A549 (cell line): ENCODE measurements at regions not wholly inside any gene's neighbourhood (a gene's known extent, or its start where the extent isn't known, plus 50 kb on each side); places are given as distances from the start of the nearest gene placed in this dataset.

Source experiments
- EHMT2 ChIP-seq: fragments of 200-600 bp; sonication (generic); IDR thresholded peaks from 2 replicates; pipeline ENCODE4 v1.6.1; 2016; ENCODE audit warnings: antibody characterized with exemption, low read depth, mild to moderate bottlenecking, moderate library complexity
- ESRRA ChIP-seq: fragments of 150-350 bp; IDR thresholded peaks from 2 replicates; pipeline ENCODE4 v1.6.1; 2014; ENCODE audit warnings: mild to moderate bottlenecking, low read length, borderline replicate concordance
- JUNB ChIP-seq: fragments of >200 bp; sonication (Bioruptor Twin); formaldehyde crosslinking; IDR thresholded peaks from 2 replicates; pipeline ENCODE4 v1.6.1; 2016
- RFX5 ChIP-seq: fragments of 450-650 bp; IDR thresholded peaks from 2 replicates; pipeline ENCODE4 v1.7.1; 2014; ENCODE audit warnings: antibody characterized with exemption, mild to moderate bottlenecking, moderate library complexity
- TF ChIP-seq, protein P1 (sequence below): fragments of >200 bp; sonication (Bioruptor Twin); formaldehyde crosslinking; IDR thresholded peaks from 3 replicates; pipeline ENCODE4 v1.5.1; 2016

DNA sequence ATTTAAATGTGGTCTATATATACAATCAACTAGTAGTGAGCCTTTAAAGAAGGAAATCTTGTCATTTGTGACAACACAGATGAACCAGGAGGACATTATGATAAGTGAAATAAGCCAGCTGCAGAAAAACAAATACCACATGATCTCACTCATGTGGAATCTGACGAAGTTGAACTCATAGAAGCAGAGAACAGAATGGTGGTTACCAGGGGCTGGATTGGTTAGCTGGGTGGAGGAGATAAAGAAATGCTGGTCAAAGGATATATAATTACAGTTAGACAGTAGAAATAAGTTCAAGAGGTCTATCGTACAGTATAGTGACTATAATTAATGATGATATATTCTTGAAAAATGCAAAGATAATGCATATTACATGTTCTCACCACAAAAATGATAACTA is 267.9 kb downstream of the FBXO15 start:
- TF ChIP-seq, protein P1, sequence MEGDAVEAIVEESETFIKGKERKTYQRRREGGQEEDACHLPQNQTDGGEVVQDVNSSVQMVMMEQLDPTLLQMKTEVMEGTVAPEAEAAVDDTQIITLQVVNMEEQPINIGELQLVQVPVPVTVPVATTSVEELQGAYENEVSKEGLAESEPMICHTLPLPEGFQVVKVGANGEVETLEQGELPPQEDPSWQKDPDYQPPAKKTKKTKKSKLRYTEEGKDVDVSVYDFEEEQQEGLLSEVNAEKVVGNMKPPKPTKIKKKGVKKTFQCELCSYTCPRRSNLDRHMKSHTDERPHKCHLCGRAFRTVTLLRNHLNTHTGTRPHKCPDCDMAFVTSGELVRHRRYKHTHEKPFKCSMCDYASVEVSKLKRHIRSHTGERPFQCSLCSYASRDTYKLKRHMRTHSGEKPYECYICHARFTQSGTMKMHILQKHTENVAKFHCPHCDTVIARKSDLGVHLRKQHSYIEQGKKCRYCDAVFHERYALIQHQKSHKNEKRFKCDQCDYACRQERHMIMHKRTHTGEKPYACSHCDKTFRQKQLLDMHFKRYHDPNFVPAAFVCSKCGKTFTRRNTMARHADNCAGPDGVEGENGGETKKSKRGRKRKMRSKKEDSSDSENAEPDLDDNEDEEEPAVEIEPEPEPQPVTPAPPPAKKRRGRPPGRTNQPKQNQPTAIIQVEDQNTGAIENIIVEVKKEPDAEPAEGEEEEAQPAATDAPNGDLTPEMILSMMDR = no peak
- TF ChIP-seq RFX5 (no peak), ESRRA (no peak), EHMT2 (no peak), JUNB (no peak)
